VCaP (cell line): ENCODE measurements at regions not wholly inside any gene's neighbourhood (a gene's known extent, or its start where the extent isn't known, plus 50 kb on each side); places are given as distances from the start of the nearest gene placed in this dataset.
"Not testable (repeated sequence)": the region's sequence is repeated elsewhere in the genome, so short reads cannot be mapped to it uniquely, and the experiment has no call there.

Experiments used
- H3K27ac ChIP-seq: fragments of 450-650 bp; 2 replicates; pipeline ENCODE4 v1.5.1; 2017
- TF ChIP-seq, protein P1 (sequence below): fragments of 450-650 bp; conservative IDR thresholded peaks from 2 replicates; pipeline ENCODE4 v1.5.1; 2017; ENCODE audit warnings: mild to moderate bottlenecking, moderate library complexity

DNA sequence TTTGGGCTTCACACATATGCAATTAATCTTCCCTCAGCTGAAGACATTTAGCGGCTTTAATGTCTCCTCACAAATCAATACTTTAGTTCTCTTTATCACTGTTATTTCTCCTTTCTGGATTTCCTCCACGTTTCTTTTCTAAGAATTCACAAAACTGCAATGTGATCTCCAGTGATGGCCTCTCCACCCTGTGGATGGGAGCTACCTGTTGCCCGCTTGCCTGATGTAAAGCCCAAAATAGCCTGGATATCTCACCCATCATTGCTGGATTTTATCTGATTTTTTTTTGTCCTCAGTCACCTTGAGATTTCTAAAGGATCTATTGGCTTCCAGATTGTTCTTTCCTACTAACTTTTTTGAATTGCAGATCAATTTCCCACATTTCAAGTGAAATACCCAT lies 129.3 kb upstream of the FAM241A start:
- no peak overlapping the region for H3K27ac ChIP-seq
- TF ChIP-seq, protein P1, sequence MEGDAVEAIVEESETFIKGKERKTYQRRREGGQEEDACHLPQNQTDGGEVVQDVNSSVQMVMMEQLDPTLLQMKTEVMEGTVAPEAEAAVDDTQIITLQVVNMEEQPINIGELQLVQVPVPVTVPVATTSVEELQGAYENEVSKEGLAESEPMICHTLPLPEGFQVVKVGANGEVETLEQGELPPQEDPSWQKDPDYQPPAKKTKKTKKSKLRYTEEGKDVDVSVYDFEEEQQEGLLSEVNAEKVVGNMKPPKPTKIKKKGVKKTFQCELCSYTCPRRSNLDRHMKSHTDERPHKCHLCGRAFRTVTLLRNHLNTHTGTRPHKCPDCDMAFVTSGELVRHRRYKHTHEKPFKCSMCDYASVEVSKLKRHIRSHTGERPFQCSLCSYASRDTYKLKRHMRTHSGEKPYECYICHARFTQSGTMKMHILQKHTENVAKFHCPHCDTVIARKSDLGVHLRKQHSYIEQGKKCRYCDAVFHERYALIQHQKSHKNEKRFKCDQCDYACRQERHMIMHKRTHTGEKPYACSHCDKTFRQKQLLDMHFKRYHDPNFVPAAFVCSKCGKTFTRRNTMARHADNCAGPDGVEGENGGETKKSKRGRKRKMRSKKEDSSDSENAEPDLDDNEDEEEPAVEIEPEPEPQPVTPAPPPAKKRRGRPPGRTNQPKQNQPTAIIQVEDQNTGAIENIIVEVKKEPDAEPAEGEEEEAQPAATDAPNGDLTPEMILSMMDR = no peak

DNA sequence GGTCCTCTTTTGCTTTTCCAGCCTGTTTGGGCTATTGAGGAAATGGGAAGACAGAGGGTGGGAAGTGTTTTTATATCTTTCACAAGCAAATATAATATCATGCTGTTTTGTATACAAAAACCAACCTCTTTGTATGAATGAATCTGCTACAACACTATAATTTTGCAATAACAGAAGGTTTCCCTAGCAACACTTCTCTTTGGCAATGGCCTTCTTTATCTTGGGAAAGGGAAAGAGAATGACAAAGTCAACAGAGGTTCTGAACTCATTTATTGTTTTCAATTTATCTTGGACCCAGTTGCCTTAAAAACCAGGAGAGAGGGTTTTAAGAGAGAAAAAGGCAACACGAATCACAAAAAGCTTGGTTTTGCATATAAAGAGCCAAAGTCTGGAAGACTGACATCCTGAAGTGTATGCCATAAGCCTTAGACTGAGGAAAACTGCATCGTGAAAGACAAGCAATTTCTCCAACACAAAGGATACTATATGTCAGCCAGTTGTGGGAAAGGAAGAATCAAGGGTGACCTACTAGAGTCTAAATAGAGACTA lies 121.8 kb upstream of the FAM241A start:
- TF ChIP-seq, protein P1 = no peak
- no peak overlapping the region for H3K27ac ChIP-seq

GRCh38 chr4:112026058-112026457 lies 119.2 kb upstream of the FAM241A start:
- TF ChIP-seq, protein P1 = no peak
- H3K27ac ChIP-seq = no peak overlapping the region

DNA sequence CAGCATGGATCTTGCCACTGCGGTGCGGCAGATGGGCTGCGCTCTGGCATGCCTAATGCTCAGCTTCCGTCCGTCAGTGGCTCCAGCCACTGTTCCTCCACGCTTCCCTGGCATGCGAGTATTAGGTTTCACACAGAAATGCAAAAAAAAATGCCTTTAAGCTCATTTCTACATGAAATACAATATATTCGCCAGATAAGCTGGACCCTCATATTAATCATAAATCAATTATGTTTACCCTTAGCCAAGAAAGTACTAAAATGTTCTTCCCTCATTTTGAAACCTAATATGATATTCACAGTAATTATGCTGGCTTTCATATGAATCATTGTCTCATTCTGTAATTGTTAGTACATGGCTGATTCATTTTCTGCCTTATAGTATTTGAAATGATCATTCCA lies 115.5 kb upstream of the FAM241A start:
- TF ChIP-seq, protein P1 = no peak
- H3K27ac ChIP-seq = no peak overlapping the region

DNA sequence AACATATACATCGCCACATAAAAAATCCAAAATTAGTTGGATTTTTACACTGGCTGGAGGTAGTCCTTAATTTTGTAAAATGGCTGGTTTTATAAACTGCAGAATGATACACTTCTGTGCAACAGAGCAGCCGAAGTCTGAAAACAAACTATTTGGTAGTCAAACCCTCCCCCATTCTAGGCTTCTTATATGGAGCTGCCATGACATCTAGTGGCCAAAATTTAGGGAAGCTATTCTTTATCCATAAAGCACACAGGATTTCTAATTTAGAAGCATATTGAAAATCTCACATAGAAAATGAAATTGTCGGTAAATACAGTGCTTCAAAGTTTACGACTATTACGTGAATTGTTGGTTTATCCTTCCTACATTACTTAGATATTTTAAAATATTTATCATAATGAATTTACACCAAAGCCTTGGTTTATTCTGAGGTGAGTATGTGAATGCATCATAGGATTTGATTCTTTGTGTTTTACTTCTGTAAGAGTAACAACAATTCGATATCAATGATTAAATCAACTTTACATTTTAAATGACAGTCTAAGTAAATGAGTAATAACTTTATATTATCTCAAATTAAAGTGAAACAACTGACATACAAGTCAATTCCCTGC lies 113.4 kb upstream of the FAM241A start:
- no peak overlapping the region for H3K27ac ChIP-seq
- TF ChIP-seq, protein P1 = peak; percentile 79

GRCh38 chr4:112036886-112037285 lies 108.4 kb upstream of the FAM241A start:
- TF ChIP-seq, protein P1 = no peak
- no peak overlapping the region for H3K27ac ChIP-seq

GRCh38 chr4:112038861-112039260 lies 106.4 kb upstream of the FAM241A start:
- no peak overlapping the region for H3K27ac ChIP-seq
- TF ChIP-seq, protein P1 = no peak

GRCh38 chr4:112049119-112049518 lies 96.1 kb upstream of the FAM241A start:
- H3K27ac ChIP-seq = not testable (repeated sequence)
